ENCODE measurements at regions not wholly inside any gene's neighbourhood (a gene's known extent, or its start where the extent isn't known, plus 50 kb on each side); places are given as distances from the start of the nearest gene placed in this dataset.

DNA sequence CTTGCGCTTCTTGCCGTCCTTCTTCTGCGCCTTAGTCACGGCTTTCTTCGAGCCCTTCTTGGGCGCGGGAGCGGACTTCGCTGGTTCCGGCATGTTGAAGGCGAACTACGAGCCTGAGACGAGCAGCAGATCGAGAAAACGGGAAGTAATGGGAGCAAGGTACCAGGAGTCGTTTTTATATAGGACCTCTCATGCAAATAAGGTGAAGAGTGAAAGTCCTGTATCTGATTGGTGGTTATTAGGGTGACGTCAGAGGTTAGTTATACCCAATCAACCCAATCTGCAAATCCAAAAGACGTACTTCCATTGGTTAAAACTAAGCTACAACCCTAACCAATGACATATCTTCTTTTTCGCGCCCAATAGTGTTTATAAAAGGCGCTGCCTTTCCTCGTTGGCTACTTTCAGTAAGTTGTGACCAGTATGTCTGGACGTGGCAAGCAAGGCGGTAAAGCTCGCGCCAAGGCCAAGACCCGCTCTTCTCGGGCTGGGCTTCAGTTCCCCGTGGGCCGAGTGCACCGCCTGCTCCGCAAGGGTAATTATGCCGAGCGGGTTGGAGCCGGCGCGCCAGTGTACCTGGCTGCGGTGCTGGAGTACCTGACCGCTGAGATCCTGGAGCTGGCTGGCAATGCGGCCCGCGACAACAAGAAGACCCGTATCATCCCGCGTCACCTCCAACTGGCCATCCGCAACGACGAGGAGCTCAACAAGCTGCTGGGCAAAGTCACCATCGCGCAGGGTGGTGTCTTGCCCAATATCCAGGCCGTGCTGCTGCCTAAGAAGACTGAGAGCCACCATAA is 100.6 kb upstream of the PRSS16 start (continued):
- TF ChIP-seq ZBTB1 (CRISPR knock-in tag; IDR thresholded peaks at IDR 0.05; ENCODE audit: borderline replicate concordance) (no peak), SP5 (CRISPR knock-in tag; IDR thresholded peaks at IDR 0.05; ENCODE audit: borderline replicate concordance, low read depth) (no peak), KDM1A (CRISPR knock-in tag; IDR thresholded peaks at IDR 0.05) (no peak), TRIM24 (CRISPR knock-in tag; IDR thresholded peaks at IDR 0.05) (no peak), GZF1 (CRISPR knock-in tag; IDR thresholded peaks at IDR 0.05) (no peak), ZNF138 (CRISPR knock-in tag; IDR thresholded peaks at IDR 0.05; ENCODE audit: low read depth) (0 out of 2 replicates have a peak, but pooled peaks have one; percentile 13), CBX2 (IDR thresholded peaks at IDR 0.05; ENCODE audit: low read depth, low read length) (no peak), CBX2 (CRISPR knock-in tag; IDR thresholded peaks at IDR 0.05; ENCODE audit: low read depth) (no peak), RAD21 (CRISPR knock-in tag; IDR thresholded peaks at IDR 0.05) (no peak), ESRRA (CRISPR knock-in tag; IDR thresholded peaks at IDR 0.05; ENCODE audit: low read depth) (no peak), RBFOX2 (IDR thresholded peaks at IDR 0.05; ENCODE audit: low read depth, low read length) (peak; percentile 96), ZBTB7B (CRISPR knock-in tag; IDR thresholded peaks at IDR 0.05) (no peak), SP140L (CRISPR knock-in tag; IDR thresholded peaks at IDR 0.05; ENCODE audit: borderline replicate concordance) (no peak), ZNF615 (CRISPR knock-in tag; IDR thresholded peaks at IDR 0.05; ENCODE audit: borderline replicate concordance) (no peak), SCMH1 (CRISPR knock-in tag; IDR thresholded peaks at IDR 0.05; ENCODE audit: borderline replicate concordance) (no peak), GABPB1 (CRISPR knock-in tag; IDR thresholded peaks at IDR 0.05) (no peak; the same call in 1 of the 2 replicates)
- TF ChIP-seq, protein P1, sequence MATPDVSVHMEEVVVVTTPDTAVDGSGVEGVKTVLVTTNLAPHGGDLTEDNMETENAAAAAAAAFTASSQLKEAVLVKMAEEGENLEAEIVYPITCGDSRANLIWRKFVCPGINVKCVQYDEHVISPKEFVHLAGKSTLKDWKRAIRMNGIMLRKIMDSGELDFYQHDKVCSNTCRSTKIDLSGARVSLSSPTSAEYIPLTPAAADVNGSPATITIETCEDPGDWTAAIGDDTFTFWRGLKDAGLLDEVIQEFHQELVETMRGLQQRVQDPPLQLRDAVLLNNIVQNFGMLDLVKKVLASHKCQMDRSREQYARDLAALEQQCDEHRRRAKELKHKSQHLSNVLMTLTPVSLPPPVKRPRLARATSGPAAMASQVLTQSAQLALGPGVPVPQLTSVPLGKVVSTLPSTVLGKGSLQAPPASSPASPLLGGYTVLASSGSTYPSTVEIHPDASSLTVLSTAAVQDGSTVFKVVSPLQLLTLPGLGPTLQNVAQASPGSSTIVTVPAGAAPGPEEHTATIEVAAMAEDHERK (CRISPR knock-in tag; IDR thresholded peaks at IDR 0.05; ENCODE audit: low read depth), result no peak
- TF ChIP-seq, protein P2, sequence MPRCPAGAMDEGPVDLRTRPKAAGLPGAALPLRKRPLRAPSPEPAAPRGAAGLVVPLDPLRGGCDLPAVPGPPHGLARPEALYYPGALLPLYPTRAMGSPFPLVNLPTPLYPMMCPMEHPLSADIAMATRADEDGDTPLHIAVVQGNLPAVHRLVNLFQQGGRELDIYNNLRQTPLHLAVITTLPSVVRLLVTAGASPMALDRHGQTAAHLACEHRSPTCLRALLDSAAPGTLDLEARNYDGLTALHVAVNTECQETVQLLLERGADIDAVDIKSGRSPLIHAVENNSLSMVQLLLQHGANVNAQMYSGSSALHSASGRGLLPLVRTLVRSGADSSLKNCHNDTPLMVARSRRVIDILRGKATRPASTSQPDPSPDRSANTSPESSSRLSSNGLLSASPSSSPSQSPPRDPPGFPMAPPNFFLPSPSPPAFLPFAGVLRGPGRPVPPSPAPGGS (CRISPR knock-in tag; IDR thresholded peaks at IDR 0.05), result no peak
- TF ChIP-seq, protein P3, sequence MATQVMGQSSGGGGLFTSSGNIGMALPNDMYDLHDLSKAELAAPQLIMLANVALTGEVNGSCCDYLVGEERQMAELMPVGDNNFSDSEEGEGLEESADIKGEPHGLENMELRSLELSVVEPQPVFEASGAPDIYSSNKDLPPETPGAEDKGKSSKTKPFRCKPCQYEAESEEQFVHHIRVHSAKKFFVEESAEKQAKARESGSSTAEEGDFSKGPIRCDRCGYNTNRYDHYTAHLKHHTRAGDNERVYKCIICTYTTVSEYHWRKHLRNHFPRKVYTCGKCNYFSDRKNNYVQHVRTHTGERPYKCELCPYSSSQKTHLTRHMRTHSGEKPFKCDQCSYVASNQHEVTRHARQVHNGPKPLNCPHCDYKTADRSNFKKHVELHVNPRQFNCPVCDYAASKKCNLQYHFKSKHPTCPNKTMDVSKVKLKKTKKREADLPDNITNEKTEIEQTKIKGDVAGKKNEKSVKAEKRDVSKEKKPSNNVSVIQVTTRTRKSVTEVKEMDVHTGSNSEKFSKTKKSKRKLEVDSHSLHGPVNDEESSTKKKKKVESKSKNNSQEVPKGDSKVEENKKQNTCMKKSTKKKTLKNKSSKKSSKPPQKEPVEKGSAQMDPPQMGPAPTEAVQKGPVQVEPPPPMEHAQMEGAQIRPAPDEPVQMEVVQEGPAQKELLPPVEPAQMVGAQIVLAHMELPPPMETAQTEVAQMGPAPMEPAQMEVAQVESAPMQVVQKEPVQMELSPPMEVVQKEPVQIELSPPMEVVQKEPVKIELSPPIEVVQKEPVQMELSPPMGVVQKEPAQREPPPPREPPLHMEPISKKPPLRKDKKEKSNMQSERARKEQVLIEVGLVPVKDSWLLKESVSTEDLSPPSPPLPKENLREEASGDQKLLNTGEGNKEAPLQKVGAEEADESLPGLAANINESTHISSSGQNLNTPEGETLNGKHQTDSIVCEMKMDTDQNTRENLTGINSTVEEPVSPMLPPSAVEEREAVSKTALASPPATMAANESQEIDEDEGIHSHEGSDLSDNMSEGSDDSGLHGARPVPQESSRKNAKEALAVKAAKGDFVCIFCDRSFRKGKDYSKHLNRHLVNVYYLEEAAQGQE (IDR thresholded peaks at IDR 0.05; ENCODE audit: borderline replicate concordance in 1 of 2, low read depth in 1 of 2, low read length in 2 of 2), result no peak
- TF ChIP-seq, protein P4, sequence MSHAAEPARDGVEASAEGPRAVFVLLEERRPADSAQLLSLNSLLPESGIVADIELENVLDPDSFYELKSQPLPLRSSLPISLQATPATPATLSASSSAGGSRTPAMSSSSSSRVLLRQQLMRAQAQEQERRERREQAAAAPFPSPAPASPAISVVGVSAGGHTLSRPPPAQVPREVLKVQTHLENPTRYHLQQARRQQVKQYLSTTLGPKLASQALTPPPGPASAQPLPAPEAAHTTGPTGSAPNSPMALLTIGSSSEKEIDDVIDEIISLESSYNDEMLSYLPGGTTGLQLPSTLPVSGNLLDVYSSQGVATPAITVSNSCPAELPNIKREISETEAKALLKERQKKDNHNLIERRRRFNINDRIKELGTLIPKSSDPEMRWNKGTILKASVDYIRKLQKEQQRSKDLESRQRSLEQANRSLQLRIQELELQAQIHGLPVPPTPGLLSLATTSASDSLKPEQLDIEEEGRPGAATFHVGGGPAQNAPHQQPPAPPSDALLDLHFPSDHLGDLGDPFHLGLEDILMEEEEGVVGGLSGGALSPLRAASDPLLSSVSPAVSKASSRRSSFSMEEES (CRISPR knock-in tag; IDR thresholded peaks at IDR 0.05), result no peak
- TF ChIP-seq, protein P5, sequence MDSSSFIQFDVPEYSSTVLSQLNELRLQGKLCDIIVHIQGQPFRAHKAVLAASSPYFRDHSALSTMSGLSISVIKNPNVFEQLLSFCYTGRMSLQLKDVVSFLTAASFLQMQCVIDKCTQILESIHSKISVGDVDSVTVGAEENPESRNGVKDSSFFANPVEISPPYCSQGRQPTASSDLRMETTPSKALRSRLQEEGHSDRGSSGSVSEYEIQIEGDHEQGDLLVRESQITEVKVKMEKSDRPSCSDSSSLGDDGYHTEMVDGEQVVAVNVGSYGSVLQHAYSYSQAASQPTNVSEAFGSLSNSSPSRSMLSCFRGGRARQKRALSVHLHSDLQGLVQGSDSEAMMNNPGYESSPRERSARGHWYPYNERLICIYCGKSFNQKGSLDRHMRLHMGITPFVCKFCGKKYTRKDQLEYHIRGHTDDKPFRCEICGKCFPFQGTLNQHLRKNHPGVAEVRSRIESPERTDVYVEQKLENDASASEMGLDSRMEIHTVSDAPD (CRISPR knock-in tag; IDR thresholded peaks at IDR 0.05), result 0 out of 2 replicates have a peak, but pooled peaks have one; percentile 47

Measured in HepG2 (cell line).